ENCODE measurements at regions not wholly inside any gene's neighbourhood (a gene's known extent, or its start where the extent isn't known, plus 50 kb on each side); places are given as distances from the start of the nearest gene placed in this dataset.
"Not testable (repeated sequence)": the region's sequence is repeated elsewhere in the genome, so short reads cannot be mapped to it uniquely, and the experiment has no call there.

- not testable (repeated sequence) for DNase-seq (ENCODE audit: low read depth in 4 of 4, low spot score in 3 of 4)
These were observed 216.7 kb downstream of the TMEM121 start for GRCh38 chr14:105742904-105743701.

- not testable (repeated sequence) for DNase-seq (ENCODE audit: low read depth in 4 of 4, low spot score in 3 of 4)
These were observed 217.9 kb downstream of the TMEM121 start for GRCh38 chr14:105744213-105744787.

GRCh38 chr14:105745433-105746123 is 219.2 kb downstream of the TMEM121 start:
- no peak for DNase-seq (ENCODE audit: low read depth in 4 of 4, low spot score in 3 of 4)

GRCh38 chr14:105746124-105746514 is 219.7 kb downstream of the TMEM121 start:
- DNase-seq (ENCODE audit: low read depth in 4 of 4, low spot score in 3 of 4): no peak

- not testable (repeated sequence) for DNase-seq (ENCODE audit: low read depth in 4 of 4, low spot score in 3 of 4)
These were observed 220.6 kb downstream of the TMEM121 start for GRCh38 chr14:105746800-105747502.

GRCh38 chr14:105747503-105748203 is 221.3 kb downstream of the TMEM121 start:
- not testable (repeated sequence) for DNase-seq (ENCODE audit: low read depth in 4 of 4, low spot score in 3 of 4)

DNA sequence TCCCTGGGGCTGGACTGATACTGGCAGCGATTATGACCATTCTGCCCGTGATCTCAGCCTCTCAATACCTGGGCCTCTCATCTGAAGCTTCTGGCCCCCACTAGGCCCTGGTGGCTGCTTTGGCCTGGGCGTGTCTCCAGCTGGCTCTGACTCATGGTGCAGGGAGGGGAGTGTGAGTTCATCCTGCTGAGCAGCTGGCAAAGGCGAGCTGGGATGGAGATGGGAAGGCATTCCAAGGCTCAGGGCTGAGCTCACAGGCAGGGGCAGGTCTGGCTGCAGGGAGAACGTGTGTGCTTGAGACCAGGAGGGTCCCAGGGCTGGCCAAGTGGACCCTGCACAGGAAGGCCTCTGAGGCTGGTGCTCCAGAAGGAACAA is 221.8 kb downstream of the TMEM121 start:
- no peak for DNase-seq (ENCODE audit: low read depth in 4 of 4, low spot score in 3 of 4)

- not testable (repeated sequence) for DNase-seq (ENCODE audit: low read depth in 4 of 4, low spot score in 3 of 4)
These were observed 222.3 kb downstream of the TMEM121 start for GRCh38 chr14:105748710-105749109.

DNA sequence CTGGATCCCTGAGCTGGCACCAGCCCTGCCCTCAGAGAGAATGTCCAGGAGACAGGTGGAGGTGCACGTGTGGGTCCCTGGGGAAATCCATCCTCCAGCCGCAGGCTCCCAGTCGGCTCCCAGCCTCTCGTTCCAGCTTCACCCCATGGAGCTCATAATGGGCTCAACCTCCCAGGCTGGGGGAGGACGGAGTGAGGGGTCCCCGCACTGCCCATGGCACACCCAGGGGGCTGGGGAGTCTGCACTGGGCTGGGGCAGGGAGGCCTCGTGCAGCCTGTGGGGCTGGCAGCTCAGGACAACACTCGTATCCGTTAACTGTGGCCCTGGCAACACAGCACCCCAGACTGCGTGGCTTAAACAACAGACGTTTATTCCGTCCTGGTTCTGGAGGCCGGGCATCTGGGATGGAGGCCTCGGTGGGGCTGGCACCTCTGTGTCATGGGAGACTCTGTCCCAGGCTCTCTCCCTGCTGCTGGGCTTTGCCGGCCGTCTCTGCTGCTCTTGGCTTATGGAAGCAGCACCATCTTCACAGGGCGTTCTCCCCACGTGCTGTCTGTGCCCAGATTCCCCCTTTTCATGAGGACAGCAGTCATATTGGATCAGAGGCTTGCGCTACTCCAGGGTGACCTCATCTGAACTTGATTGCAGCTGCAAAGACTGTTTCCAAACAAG is 223.6 kb downstream of the TMEM121 start:
- DNase-seq (ENCODE audit: low read depth in 4 of 4, low spot score in 3 of 4): not testable (repeated sequence)

DNA sequence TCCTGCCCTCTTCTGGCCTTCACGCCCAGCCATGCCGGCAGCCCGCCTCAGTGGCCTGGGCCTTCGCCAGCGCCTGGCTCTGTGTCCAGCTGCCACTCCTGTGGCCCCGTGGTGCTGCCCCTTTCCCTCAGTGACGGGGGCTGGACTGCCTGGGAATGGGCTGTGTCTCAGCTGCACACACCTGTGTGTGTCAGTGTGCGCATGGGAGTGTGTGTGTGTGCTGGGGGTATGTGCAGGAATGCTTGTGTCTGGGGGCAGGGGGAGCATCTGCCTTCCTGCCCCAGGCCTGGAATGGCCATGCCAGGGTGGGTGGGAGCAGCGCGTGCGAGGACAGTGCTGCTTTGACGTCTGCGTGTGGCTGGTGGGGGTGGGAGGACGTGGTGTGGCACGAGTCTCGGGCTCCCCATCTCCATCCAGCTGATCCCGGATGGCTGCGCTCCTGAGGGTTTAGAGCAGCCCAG is 224.9 kb downstream of the TMEM121 start:
- not testable (repeated sequence) for DNase-seq (ENCODE audit: low read depth in 4 of 4, low spot score in 3 of 4)

- not testable (repeated sequence) for DNase-seq (ENCODE audit: low read depth in 4 of 4, low spot score in 3 of 4)
These were observed 226.0 kb downstream of the TMEM121 start for GRCh38 chr14:105752420-105752819.

- DNase-seq (ENCODE audit: low read depth in 4 of 4, low spot score in 3 of 4): no peak
These were observed 234.4 kb downstream of the TMEM121 start for GRCh38 chr14:105760691-105761344.

GRCh38 chr14:105761345-105761740 is 235.0 kb downstream of the TMEM121 start:
- not testable (repeated sequence) for DNase-seq (ENCODE audit: low read depth in 4 of 4, low spot score in 3 of 4)

DNA sequence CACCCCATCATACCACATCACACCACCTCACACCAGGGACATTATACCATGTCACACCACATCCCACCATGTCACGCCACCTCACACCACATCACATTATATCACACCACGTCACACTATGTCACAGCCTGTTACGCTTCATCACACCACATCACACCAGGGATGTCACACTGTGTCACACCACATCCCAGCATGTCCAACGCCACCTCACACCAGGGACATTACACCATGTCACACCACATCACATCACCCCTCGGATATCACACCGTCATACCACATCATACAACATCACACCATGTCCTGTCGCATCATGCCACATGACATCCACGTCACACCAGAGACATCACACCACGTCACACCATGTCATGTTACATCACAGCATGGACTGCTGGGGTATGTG is 235.5 kb downstream of the TMEM121 start:
- DNase-seq (ENCODE audit: low read depth in 4 of 4, low spot score in 3 of 4): no peak

GRCh38 chr14:105762262-105762661 is 235.9 kb downstream of the TMEM121 start:
- not testable (repeated sequence) for DNase-seq (ENCODE audit: low read depth in 4 of 4, low spot score in 3 of 4)

GRCh38 chr14:105764254-105764901 is 238.0 kb downstream of the TMEM121 start:
- DNase-seq (ENCODE audit: low read depth in 4 of 4, low spot score in 3 of 4): not testable (repeated sequence)

DNA sequence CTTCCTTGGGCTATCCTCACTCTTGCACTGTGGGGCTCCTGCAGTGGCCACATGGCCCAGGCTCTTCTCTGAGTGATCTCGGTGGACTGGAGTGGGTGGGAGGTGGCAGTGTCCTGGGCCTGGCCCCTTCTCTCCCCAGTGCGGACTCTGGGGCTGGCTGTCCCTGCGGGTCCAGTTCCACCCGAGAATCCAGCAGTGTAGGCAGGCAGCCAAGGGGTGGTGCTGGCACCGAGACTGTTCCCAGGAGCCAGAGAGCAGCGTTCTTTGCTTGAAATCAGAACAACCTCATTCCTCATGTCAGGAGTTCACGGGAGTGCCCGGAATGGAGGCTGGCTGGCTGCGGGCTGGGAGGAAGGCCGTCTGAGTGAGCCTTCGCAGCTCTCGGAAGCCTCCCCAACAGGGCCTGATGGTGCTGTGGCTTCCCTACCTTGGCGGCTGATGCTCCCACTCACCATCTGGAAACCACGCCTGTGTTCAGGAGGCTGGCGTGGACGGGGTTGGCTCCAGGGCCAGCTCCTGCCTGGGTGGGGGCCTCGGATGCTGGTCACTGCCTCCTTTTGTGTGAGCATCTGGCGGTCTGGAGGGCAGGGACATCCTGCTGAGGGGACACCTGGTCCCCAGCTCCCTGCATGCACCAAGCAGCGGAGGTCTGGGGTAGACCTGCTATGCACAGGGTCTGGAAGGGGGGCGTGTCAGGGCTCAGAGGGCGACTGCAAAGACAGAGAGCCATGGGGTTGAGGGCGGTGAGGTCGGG is 238.9 kb downstream of the TMEM121 start:
- DNase-seq (ENCODE audit: low read depth in 4 of 4, low spot score in 3 of 4): not testable (repeated sequence)
